ENCODE measurements at regions not wholly inside any gene's neighbourhood (a gene's known extent, or its start where the extent isn't known, plus 50 kb on each side); places are given as distances from the start of the nearest gene placed in this dataset.
"Not testable (repeated sequence)": the region's sequence is repeated elsewhere in the genome, so short reads cannot be mapped to it uniquely, and the experiment has no call there.

DNA sequence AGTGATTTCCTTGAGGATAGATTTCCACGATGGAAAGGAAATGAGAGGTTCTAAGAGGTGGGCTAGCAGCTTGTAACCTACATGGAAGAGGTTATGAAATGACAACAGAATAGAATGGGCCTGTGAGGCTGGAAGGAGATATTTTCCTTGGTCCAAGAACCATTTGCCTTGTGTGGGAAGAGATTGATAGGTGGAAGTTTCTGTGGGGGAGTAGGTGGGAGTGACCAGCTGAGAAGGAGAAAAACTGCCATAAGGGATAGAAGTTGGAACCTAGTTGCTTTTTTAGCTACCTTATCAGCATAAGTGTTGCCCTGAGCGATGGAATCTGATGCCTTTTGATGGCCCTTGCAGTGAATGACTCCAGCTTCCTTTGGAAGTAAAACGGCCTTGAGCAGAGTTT lies 60.4 kb upstream of the NAA35 start:
- not testable (repeated sequence) for H3K79me2 ChIP-seq (replicated peaks; ENCODE audit: insufficient read depth, low read length); H3K27me3 ChIP-seq (ENCODE audit: insufficient read depth, low read depth, low read length); H3K4me2 ChIP-seq (ENCODE audit: low read length); H4K20me1 ChIP-seq (ENCODE audit: insufficient read depth); H3K9me2 ChIP-seq (ENCODE audit: insufficient read depth, low read length); H3F3A ChIP-seq (ENCODE audit: insufficient read depth, low read length, poor library complexity, severe bottlenecking); H3K27ac ChIP-seq (ENCODE audit: low read length); H2AFZ ChIP-seq (ENCODE audit: low read depth, low read length); H3K9me3 ChIP-seq (ENCODE audit: low read length); H3K4me3 ChIP-seq (ENCODE audit: low read length); H3K9ac ChIP-seq (ENCODE audit: low read length); H3K36me3 ChIP-seq (ENCODE audit: insufficient read depth, low read length)

DNA sequence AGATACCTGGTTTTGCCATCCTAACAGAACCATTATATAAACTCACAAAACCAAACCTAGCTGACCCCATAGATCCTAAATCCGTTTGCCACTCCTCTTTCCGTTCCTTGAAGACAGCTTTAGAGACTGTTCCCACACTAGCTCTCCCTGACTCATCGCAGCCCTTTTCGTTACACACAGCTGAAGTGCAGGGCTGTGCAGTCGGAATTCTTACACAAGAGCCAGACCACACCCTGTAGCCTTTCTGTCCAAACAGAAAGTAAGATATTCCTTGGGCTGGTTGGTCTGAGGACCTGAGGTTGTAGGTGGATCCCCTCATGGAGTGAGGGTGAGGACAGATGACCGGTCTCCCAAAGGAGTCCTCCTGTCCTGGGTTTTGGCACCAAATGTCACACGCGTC lies 56.7 kb upstream of the NAA35 start:
- Histone ChIP-seq H3K9me3 (ENCODE audit: low read length) (no peaks in the 10 kb centered on the region), H4K20me1 (ENCODE audit: insufficient read depth) (no peaks in the 10 kb centered on the region), H3K4me2 (ENCODE audit: low read length) (no peak overlapping the region), H3K4me3 (ENCODE audit: low read length) (no peak overlapping the region), H2AFZ (ENCODE audit: low read depth, low read length) (no peak overlapping the region), H3K9me2 (ENCODE audit: insufficient read depth, low read length) (no peaks in the 10 kb centered on the region), H3K27ac (ENCODE audit: low read length) (no peak overlapping the region), H3K36me3 (ENCODE audit: insufficient read depth, low read length) (peaks cover 6% of the 10 kb centered on the region), H3K9ac (ENCODE audit: low read length) (no peak overlapping the region), H3K27me3 (ENCODE audit: insufficient read depth, low read depth, low read length) (no peaks in the 10 kb centered on the region), H3K79me2 (replicated peaks; ENCODE audit: insufficient read depth, low read length) (no peaks in the 10 kb centered on the region), H3F3A (ENCODE audit: insufficient read depth, low read length, poor library complexity, severe bottlenecking) (no peaks in the 10 kb centered on the region)
- TF ChIP-seq TAF1 (IDR thresholded peaks at IDR 0.05; ENCODE audit: low read depth), result no peak
- no peak for TF ChIP-seq EZH2 (IDR thresholded peaks at IDR 0.05; ENCODE audit: borderline replicate concordance, insufficient read depth, low read length, poor library complexity, severe bottlenecking)
- no peak for TF ChIP-seq REST (IDR thresholded peaks at IDR 0.05; ENCODE audit: borderline replicate concordance)

GRCh38 chr9:85890962-85891361 lies 50.0 kb upstream of the NAA35 start:
- no peaks in the 10 kb centered on the region for H3K27me3 ChIP-seq (ENCODE audit: insufficient read depth, low read depth, low read length)
- H3K36me3 ChIP-seq (ENCODE audit: insufficient read depth, low read length), result no peaks in the 10 kb centered on the region
- no peaks in the 10 kb centered on the region for H3K79me2 ChIP-seq (replicated peaks; ENCODE audit: insufficient read depth, low read length)
- no peak overlapping the region for H2AFZ ChIP-seq (ENCODE audit: low read depth, low read length)
- TF ChIP-seq EZH2 (IDR thresholded peaks at IDR 0.05; ENCODE audit: borderline replicate concordance, insufficient read depth, low read length, poor library complexity, severe bottlenecking) (no peak), TAF1 (IDR thresholded peaks at IDR 0.05; ENCODE audit: low read depth) (no peak), REST (IDR thresholded peaks at IDR 0.05; ENCODE audit: borderline replicate concordance) (no peak), CTCF (IDR thresholded peaks at IDR 0.05; ENCODE audit: poor library complexity, severe bottlenecking) (no peak), SMC3 (conservative IDR thresholded peaks at IDR 0.05; ENCODE audit: poor library complexity) (no peak), MXI1 (conservative IDR thresholded peaks at IDR 0.05; ENCODE audit: poor library complexity, severe bottlenecking) (no peak), RAD21 (conservative IDR thresholded peaks at IDR 0.05) (no peak), POLR2AphosphoS5 (IDR thresholded peaks at IDR 0.05) (no peak), EP300 (conservative IDR thresholded peaks at IDR 0.05; ENCODE audit: poor library complexity, severe bottlenecking) (no peak)
- H3K9ac ChIP-seq (ENCODE audit: low read length), result no peak overlapping the region
- no peak overlapping the region for H3K27ac ChIP-seq (ENCODE audit: low read length)
- no peak overlapping the region for H3K4me2 ChIP-seq (ENCODE audit: low read length)
- no peaks in the 10 kb centered on the region for H3F3A ChIP-seq (ENCODE audit: insufficient read depth, low read length, poor library complexity, severe bottlenecking)
- no peak overlapping the region for H3K4me3 ChIP-seq (ENCODE audit: low read length)
- no peaks in the 10 kb centered on the region for H3K9me2 ChIP-seq (ENCODE audit: insufficient read depth, low read length)
- no peaks in the 10 kb centered on the region for H4K20me1 ChIP-seq (ENCODE audit: insufficient read depth)
- no peaks in the 10 kb centered on the region for H3K9me3 ChIP-seq (ENCODE audit: low read length)

Measured in neural cell (in vitro differentiated cells).